H9 (cell line): ENCODE measurements at regions not wholly inside any gene's neighbourhood (a gene's known extent, or its start where the extent isn't known, plus 50 kb on each side); places are given as distances from the start of the nearest gene placed in this dataset.

Experiments used
- DNase-seq: peaks from one replicate; pipeline ENCODE4 v3.0.0-alpha.2; 2017
- H2AFZ ChIP-seq: one replicate; pipeline ENCODE4 v1.6.1; 2013; ENCODE audit warnings: mild to moderate bottlenecking, low read length, control low read depth, moderate library complexity
- H2AK5ac ChIP-seq: 2 replicates; pipeline ENCODE4 v1.6.1; 2013; ENCODE audit warnings: low read length, control low read depth, mixed read lengths; ENCODE audit not compliant: insufficient read length
- H2BK120ac ChIP-seq: one replicate; pipeline ENCODE4 v1.6.1; 2013; ENCODE audit warnings: low read depth, mild to moderate bottlenecking, low read length, control low read depth, inconsistent platforms; ENCODE audit not compliant: poor library complexity, severe bottlenecking
- H2BK12ac ChIP-seq: 2 replicates; pipeline ENCODE4 v1.6.1; 2013; ENCODE audit warnings: low read length, control low read depth, mixed read lengths, low read depth; ENCODE audit not compliant: insufficient read length
- H2BK15ac ChIP-seq: 2 replicates; pipeline ENCODE4 v1.6.1; 2013; ENCODE audit warnings: low read depth, low read length, control low read depth
- H2BK20ac ChIP-seq: one replicate; pipeline ENCODE4 v1.6.1; 2013; ENCODE audit warnings: low read depth, mild to moderate bottlenecking, low read length, control low read depth, inconsistent platforms; ENCODE audit not compliant: poor library complexity, severe bottlenecking
- H2BK5ac ChIP-seq: 2 replicates; pipeline ENCODE4 v1.6.1; 2013; ENCODE audit warnings: low read length, control low read depth, mixed read lengths; ENCODE audit not compliant: insufficient read length
- H3K14ac ChIP-seq: 2 replicates; pipeline ENCODE4 v1.6.1; 2013; ENCODE audit warnings: low read length, control low read depth; ENCODE audit not compliant: insufficient read depth
- H3K18ac ChIP-seq: 2 replicates; pipeline ENCODE4 v1.6.1; 2013; ENCODE audit warnings: low read depth, mild to moderate bottlenecking, mixed read lengths, low read length, control low read depth; ENCODE audit not compliant: insufficient read length
- H3K23ac ChIP-seq: 2 replicates; pipeline ENCODE4 v1.6.1; 2013; ENCODE audit warnings: low read length, control low read depth, mixed read lengths, low read depth; ENCODE audit not compliant: insufficient read length
- H3K23me2 ChIP-seq: 2 replicates; pipeline ENCODE4 v1.6.1; 2013; ENCODE audit warnings: low read depth, mild to moderate bottlenecking, mixed read lengths, low read length, control low read depth; ENCODE audit not compliant: insufficient read length, poor library complexity, severe bottlenecking
- H3K27ac ChIP-seq: 2 replicates; pipeline ENCODE4 v1.5.1; 2013; ENCODE audit warnings: low read length, control low read depth, mixed read lengths, low read depth; ENCODE audit not compliant: insufficient read length
- H3K27me3 ChIP-seq: 2 replicates; pipeline ENCODE4 v1.6.1; 2013; ENCODE audit warnings: low read length, control low read depth, inconsistent platforms; ENCODE audit not compliant: insufficient read depth
- H3K4ac ChIP-seq: 2 replicates; pipeline ENCODE4 v1.6.1; 2013; ENCODE audit warnings: low read depth, mild to moderate bottlenecking, control low read depth, inconsistent platforms, low read length, moderate library complexity
- H3K4me1 ChIP-seq: 2 replicates; pipeline ENCODE4 v1.6.1; 2013; ENCODE audit warnings: low read length, control low read depth, inconsistent platforms; ENCODE audit not compliant: insufficient read depth
- H3K4me2 ChIP-seq: 2 replicates; pipeline ENCODE4 v1.6.1; 2013; ENCODE audit warnings: low read length, control low read depth, mixed read lengths; ENCODE audit not compliant: insufficient read length, insufficient read depth
- H3K56ac ChIP-seq: 2 replicates; pipeline ENCODE4 v1.6.1; 2013; ENCODE audit warnings: low read depth, mild to moderate bottlenecking, mixed read lengths, low read length, control low read depth; ENCODE audit not compliant: insufficient read length
- H3K79me1 ChIP-seq: 2 replicates; pipeline ENCODE4 v1.6.1; 2013; ENCODE audit warnings: low read depth, mild to moderate bottlenecking, moderate library complexity, low read length, control low read depth, inconsistent platforms; ENCODE audit not compliant: insufficient read depth, poor library complexity, severe bottlenecking
- H3K79me2 ChIP-seq: 2 replicates; pipeline ENCODE4 v1.6.1; 2013; ENCODE audit warnings: low read length, control low read depth, inconsistent platforms; ENCODE audit not compliant: insufficient read depth
- H3K9ac ChIP-seq: 2 replicates; pipeline ENCODE4 v1.6.1; 2013; ENCODE audit warnings: low read length, control low read depth, mixed read lengths; ENCODE audit not compliant: insufficient read length; ENCODE audit errors: extremely low read depth
- H3K9me3 ChIP-seq: one replicate; pipeline ENCODE4 v1.6.1; 2013; ENCODE audit warnings: low read depth, low read length, inconsistent platforms; ENCODE audit not compliant: control insufficient read depth
- H3T11ph ChIP-seq: one replicate; pipeline ENCODE4 v1.6.1; 2013; ENCODE audit warnings: mild to moderate bottlenecking, low read length, control low read depth, inconsistent platforms
- H4K20me1 ChIP-seq: one replicate; pipeline ENCODE4 v1.6.1; 2013; ENCODE audit not compliant: control insufficient read depth, insufficient read length, insufficient read depth
- H4K5ac ChIP-seq: 2 replicates; pipeline ENCODE4 v1.6.1; 2013; ENCODE audit warnings: low read depth, mild to moderate bottlenecking, mixed read lengths, low read length, control low read depth; ENCODE audit not compliant: insufficient read length
- H4K8ac ChIP-seq: replicated peaks from 2 replicates; pipeline ENCODE4 v1.6.1; 2013; ENCODE audit warnings: low read length, control low read depth, mixed read lengths, low read depth; ENCODE audit not compliant: insufficient read length
- H4K91ac ChIP-seq: 2 replicates; pipeline ENCODE4 v1.6.1; 2013; ENCODE audit warnings: low read depth, mild to moderate bottlenecking, moderate library complexity, mixed read lengths, low read length, control low read depth; ENCODE audit not compliant: insufficient read length
- H3K27ac Mint-ChIP-seq, 3 experiments: 2 replicates in 2 of 3; 3 replicates in 1 of 3; pipeline ENCODE4 v1.8.0; 2020 to 2021; ENCODE audit warnings: mixed read lengths in 3 of 3, mild to moderate bottlenecking in 1 of 3, moderate library complexity in 1 of 3
- H3K27me3 Mint-ChIP-seq: 2 replicates; pipeline ENCODE4 v1.8.0; 2021; ENCODE audit warnings: low read depth, mild to moderate bottlenecking, moderate library complexity, mixed read lengths
- H3K36me3 Mint-ChIP-seq, 3 experiments: 2 replicates in 2 of 3; 3 replicates in 1 of 3; pipeline ENCODE4 v1.8.0; 2020 to 2021; ENCODE audit warnings: low read depth in 3 of 3, mixed read lengths in 3 of 3; ENCODE audit not compliant: insufficient read depth in 1 of 3
- H3K4me1 Mint-ChIP-seq, 2 experiments: 2 replicates each; pipeline ENCODE4 v1.8.0; 2020; ENCODE audit warnings: mixed read lengths in 2 of 2
- H3K4me3 Mint-ChIP-seq, 2 experiments: 2 replicates in 1 of 2; 3 replicates in 1 of 2; pipeline ENCODE4 v1.8.0; 2020 to 2021; ENCODE audit warnings: mild to moderate bottlenecking in 2 of 2, mixed read lengths in 2 of 2, moderate library complexity in 1 of 2
- H3K9me3 Mint-ChIP-seq, 2 experiments: 2 replicates in 1 of 2; 3 replicates in 1 of 2; pipeline ENCODE4 v1.8.0; 2020; ENCODE audit warnings: mild to moderate bottlenecking in 2 of 2, mixed read lengths in 2 of 2, moderate library complexity in 1 of 2
- WGBS: extraction: QIAGEN DNeasy Blood & Tissue Kit; methylation state at CpG from one replicate; pipeline ENCODE4 v1.1.7; 2013; ENCODE audit warnings: missing lambda C conversion rate, low lambda C conversion rate, mixed read lengths; ENCODE audit not compliant: insufficient read length; ENCODE audit errors: extremely low coverage; 5-methylcytosine and 5-hydroxymethylcytosine counted together
- TF ChIP-seq, protein P1 (sequence below): fragments of 200-600 bp; sonication (generic); conservative IDR thresholded peaks from 3 replicates; pipeline ENCODE4 v1.8.0; 2021; ENCODE audit warnings: antibody characterized with exemption, mild to moderate bottlenecking

DNA sequence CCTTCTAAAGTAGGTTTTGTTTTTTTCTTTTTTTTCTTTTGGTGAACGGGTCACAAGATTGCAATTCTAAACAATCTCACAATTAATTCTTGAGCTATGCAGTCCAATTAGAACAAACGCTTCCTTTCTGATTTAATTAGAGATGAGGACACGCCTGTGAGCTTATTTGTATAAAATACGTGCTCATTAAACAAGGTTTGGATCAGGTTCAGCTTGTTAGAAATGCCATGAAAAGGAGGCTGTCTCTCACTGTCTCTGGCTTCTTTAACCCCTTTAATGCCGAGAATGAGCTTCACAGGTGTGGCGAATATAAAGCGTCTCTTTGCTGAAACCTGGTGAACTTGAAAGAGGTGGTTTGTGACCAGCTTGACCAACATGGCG, 191.8 kb downstream of the GAS1 start:
- H3K56ac ChIP-seq: no peak overlapping the region
- H3K9me3 ChIP-seq: no peaks in the 10 kb centered on the region
- TF ChIP-seq, protein P1, sequence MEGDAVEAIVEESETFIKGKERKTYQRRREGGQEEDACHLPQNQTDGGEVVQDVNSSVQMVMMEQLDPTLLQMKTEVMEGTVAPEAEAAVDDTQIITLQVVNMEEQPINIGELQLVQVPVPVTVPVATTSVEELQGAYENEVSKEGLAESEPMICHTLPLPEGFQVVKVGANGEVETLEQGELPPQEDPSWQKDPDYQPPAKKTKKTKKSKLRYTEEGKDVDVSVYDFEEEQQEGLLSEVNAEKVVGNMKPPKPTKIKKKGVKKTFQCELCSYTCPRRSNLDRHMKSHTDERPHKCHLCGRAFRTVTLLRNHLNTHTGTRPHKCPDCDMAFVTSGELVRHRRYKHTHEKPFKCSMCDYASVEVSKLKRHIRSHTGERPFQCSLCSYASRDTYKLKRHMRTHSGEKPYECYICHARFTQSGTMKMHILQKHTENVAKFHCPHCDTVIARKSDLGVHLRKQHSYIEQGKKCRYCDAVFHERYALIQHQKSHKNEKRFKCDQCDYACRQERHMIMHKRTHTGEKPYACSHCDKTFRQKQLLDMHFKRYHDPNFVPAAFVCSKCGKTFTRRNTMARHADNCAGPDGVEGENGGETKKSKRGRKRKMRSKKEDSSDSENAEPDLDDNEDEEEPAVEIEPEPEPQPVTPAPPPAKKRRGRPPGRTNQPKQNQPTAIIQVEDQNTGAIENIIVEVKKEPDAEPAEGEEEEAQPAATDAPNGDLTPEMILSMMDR: no peak
- Mint-ChIP-seq H3K27me3 (peaks cover 8% of the 10 kb centered on the region), H3K4me3 (no peak overlapping the region), H3K4me1 (peaks cover 2 to 3% of the 10 kb centered on the region in 2 experiments; a peak in 2 of 4 replicates), H3K27ac (no peak overlapping the region), H3K36me3 (no peaks in the 10 kb centered on the region), H3K9me3 (no peaks in the 10 kb centered on the region)
- H3K79me1 ChIP-seq: no peaks in the 10 kb centered on the region
- no peak overlapping the region for H2BK20ac ChIP-seq
- H3K4ac ChIP-seq: no peak overlapping the region
- no peak for DNase-seq
- no peaks in the 10 kb centered on the region for H3K23me2 ChIP-seq
- no peak overlapping the region for H2BK15ac ChIP-seq
- H4K20me1 ChIP-seq: no peaks in the 10 kb centered on the region
- no peak overlapping the region for H3T11ph ChIP-seq
- no peak overlapping the region for H2AFZ ChIP-seq
- H4K8ac ChIP-seq: no peak overlapping the region
- H3K4me1 ChIP-seq: no peaks in the 10 kb centered on the region
- no peaks in the 10 kb centered on the region for H3K79me2 ChIP-seq
- no peak overlapping the region for H3K27ac ChIP-seq
- no peak overlapping the region for H3K18ac ChIP-seq
- H3K23ac ChIP-seq: no peak overlapping the region
- H3K4me2 ChIP-seq: no peak overlapping the region
- no peak overlapping the region for H2BK5ac ChIP-seq
- H2AK5ac ChIP-seq: no peak overlapping the region
- no peak overlapping the region for H4K91ac ChIP-seq
- H2BK120ac ChIP-seq: no peak overlapping the region
- H3K27me3 ChIP-seq: no peaks in the 10 kb centered on the region
- no peak overlapping the region for H3K9ac ChIP-seq
- WGBS: no CpG with 5 or more reads among the region's 8 CpGs
- no peak overlapping the region for H2BK12ac ChIP-seq
- no peak overlapping the region for H3K14ac ChIP-seq
- no peak overlapping the region for H4K5ac ChIP-seq
